B cell (primary cell): ENCODE measurements at regions not wholly inside any gene's neighbourhood (a gene's known extent, or its start where the extent isn't known, plus 50 kb on each side); places are given as distances from the start of the nearest gene placed in this dataset.

Experiments
- EZH2 ChIP-seq: IDR thresholded peaks from 2 replicates; pipeline ENCODE4 v1.6.1; 2012; ENCODE audit warnings: borderline replicate concordance, low read depth, mild to moderate bottlenecking, moderate library complexity, low read length; ENCODE audit not compliant: insufficient read depth, poor library complexity, severe bottlenecking
- TF ChIP-seq, protein P1 (sequence below): fragments of 200-600 bp; IDR thresholded peaks from one replicate; pipeline ENCODE4 v1.8.0; 2022; ENCODE audit warnings: antibody characterized with exemption, mild to moderate bottlenecking

DNA sequence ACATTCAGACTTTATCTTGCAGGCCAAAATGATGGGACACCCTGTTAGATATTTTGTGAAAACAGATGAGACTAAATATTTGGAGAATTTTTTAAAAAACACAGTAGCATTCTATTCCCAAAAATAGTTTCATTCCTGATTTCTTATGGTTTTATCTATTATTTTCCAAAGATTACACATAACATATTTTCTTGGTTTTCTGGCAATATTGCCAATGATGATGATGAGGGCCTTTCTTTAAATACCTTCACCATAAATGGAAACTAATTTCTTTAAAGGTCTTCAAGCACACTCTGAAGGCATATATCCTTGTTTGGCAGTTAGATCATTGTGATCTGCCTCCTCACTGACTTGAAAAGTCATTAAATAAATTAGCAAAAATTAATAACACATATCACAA is 522.3 kb upstream of the LUZP2 start:
- TF ChIP-seq, protein P1, sequence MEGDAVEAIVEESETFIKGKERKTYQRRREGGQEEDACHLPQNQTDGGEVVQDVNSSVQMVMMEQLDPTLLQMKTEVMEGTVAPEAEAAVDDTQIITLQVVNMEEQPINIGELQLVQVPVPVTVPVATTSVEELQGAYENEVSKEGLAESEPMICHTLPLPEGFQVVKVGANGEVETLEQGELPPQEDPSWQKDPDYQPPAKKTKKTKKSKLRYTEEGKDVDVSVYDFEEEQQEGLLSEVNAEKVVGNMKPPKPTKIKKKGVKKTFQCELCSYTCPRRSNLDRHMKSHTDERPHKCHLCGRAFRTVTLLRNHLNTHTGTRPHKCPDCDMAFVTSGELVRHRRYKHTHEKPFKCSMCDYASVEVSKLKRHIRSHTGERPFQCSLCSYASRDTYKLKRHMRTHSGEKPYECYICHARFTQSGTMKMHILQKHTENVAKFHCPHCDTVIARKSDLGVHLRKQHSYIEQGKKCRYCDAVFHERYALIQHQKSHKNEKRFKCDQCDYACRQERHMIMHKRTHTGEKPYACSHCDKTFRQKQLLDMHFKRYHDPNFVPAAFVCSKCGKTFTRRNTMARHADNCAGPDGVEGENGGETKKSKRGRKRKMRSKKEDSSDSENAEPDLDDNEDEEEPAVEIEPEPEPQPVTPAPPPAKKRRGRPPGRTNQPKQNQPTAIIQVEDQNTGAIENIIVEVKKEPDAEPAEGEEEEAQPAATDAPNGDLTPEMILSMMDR = no peak
- TF ChIP-seq EZH2 = no peak
